ENCODE measurements at regions not wholly inside any gene's neighbourhood (a gene's known extent, or its start where the extent isn't known, plus 50 kb on each side); places are given as distances from the start of the nearest gene placed in this dataset.

DNA sequence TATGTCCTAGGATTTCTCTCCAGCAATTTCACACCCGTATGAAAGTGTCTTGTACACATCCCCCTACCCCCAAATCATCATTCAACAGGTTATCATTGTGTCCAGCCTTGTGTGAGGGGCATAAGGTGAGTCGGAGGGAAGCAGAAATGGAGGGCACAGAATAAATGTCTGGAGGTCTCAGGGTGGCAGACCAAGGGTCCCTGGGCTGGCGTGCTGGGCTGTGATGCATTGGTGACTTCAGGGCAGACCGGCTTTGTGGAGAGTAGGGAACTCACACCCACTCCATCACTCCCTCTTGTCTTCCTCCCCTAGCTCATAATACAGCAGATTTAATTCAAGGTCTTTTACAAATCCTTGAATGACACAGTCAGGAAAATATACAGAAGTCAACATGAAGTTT, 191.7 kb upstream of the PMEPA1 start:
- TF ChIP-seq, protein P1, sequence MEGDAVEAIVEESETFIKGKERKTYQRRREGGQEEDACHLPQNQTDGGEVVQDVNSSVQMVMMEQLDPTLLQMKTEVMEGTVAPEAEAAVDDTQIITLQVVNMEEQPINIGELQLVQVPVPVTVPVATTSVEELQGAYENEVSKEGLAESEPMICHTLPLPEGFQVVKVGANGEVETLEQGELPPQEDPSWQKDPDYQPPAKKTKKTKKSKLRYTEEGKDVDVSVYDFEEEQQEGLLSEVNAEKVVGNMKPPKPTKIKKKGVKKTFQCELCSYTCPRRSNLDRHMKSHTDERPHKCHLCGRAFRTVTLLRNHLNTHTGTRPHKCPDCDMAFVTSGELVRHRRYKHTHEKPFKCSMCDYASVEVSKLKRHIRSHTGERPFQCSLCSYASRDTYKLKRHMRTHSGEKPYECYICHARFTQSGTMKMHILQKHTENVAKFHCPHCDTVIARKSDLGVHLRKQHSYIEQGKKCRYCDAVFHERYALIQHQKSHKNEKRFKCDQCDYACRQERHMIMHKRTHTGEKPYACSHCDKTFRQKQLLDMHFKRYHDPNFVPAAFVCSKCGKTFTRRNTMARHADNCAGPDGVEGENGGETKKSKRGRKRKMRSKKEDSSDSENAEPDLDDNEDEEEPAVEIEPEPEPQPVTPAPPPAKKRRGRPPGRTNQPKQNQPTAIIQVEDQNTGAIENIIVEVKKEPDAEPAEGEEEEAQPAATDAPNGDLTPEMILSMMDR (optimal IDR thresholded peaks at IDR 0.05 in 1 of 3, IDR thresholded peaks at IDR 0.05 in 1 of 3, conservative IDR thresholded peaks at IDR 0.05 in 1 of 3; ENCODE audit: extremely low read depth in 1 of 3, insufficient read depth in 2 of 3, low read length in 3 of 3), result no peak
- no peak for TF ChIP-seq EZH2 (IDR thresholded peaks at IDR 0.05; ENCODE audit: low read length)
